Astrocyte of the spinal cord (primary cell): ENCODE measurements at regions not wholly inside any gene's neighbourhood (a gene's known extent, or its start where the extent isn't known, plus 50 kb on each side); places are given as distances from the start of the nearest gene placed in this dataset.

Experiments
- DNase-seq: peaks from one replicate; pipeline ENCODE4 v3.0.0; 2011; ENCODE audit warnings: low read depth, low spot score
- H3K4me3 ChIP-seq: 2 replicates; pipeline ENCODE4 v1.5.1; 2011; ENCODE audit warnings: low read depth, mild to moderate bottlenecking, low read length, moderate library complexity
- in situ Hi-C: cut with HindIII; loops from 2 replicates; pipeline ENCODE4 v1.10.0; 2017; ENCODE audit warnings: low sequenced_read_pairs
- TF ChIP-seq, protein P1 (sequence below): IDR thresholded peaks from 2 replicates; pipeline ENCODE4 v1.5.1; 2012; ENCODE audit warnings: low read depth, mild to moderate bottlenecking, low read length, inconsistent platforms

GRCh38 chr16:59510008-59510424, 775.9 kb upstream of the GOT2 start:
- no peak for DNase-seq
- in situ Hi-C loops = no loop called here

GRCh38 chr16:59500601-59501000, 766.5 kb upstream of the GOT2 start:
- TF ChIP-seq, protein P1, sequence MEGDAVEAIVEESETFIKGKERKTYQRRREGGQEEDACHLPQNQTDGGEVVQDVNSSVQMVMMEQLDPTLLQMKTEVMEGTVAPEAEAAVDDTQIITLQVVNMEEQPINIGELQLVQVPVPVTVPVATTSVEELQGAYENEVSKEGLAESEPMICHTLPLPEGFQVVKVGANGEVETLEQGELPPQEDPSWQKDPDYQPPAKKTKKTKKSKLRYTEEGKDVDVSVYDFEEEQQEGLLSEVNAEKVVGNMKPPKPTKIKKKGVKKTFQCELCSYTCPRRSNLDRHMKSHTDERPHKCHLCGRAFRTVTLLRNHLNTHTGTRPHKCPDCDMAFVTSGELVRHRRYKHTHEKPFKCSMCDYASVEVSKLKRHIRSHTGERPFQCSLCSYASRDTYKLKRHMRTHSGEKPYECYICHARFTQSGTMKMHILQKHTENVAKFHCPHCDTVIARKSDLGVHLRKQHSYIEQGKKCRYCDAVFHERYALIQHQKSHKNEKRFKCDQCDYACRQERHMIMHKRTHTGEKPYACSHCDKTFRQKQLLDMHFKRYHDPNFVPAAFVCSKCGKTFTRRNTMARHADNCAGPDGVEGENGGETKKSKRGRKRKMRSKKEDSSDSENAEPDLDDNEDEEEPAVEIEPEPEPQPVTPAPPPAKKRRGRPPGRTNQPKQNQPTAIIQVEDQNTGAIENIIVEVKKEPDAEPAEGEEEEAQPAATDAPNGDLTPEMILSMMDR = no peak
- no peak overlapping the region for H3K4me3 ChIP-seq
- DNase-seq = no peak
- in situ Hi-C loops = no loop called here

More at GRCh38 chr16:59510008-59510424, 775.9 kb upstream of the GOT2 start:
- no peak overlapping the region for H3K4me3 ChIP-seq
- TF ChIP-seq, protein P1 = no peak

DNA sequence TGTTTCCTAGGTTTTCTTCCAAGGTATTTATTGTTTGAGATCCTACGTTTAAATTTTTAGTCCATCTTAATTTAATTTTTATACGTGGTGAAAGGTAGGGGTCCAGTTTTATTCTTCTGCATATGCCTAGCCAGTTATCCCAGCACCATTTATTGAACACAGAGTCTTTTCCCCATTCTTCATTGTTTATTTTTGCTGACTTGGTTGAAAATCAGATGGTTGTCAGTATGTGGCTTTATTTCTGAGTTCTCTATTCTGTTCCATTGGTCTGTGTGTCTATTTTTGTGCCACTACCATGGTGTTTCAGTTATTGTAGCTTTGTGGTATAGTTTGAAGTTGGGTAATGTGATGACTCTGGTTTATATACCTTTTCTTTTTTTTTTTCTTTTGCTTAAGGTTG, 753.0 kb upstream of the GOT2 start:
- TF ChIP-seq, protein P1 = no peak
- DNase-seq = no peak
- in situ Hi-C loops = no loop called here
- no peak overlapping the region for H3K4me3 ChIP-seq

DNA sequence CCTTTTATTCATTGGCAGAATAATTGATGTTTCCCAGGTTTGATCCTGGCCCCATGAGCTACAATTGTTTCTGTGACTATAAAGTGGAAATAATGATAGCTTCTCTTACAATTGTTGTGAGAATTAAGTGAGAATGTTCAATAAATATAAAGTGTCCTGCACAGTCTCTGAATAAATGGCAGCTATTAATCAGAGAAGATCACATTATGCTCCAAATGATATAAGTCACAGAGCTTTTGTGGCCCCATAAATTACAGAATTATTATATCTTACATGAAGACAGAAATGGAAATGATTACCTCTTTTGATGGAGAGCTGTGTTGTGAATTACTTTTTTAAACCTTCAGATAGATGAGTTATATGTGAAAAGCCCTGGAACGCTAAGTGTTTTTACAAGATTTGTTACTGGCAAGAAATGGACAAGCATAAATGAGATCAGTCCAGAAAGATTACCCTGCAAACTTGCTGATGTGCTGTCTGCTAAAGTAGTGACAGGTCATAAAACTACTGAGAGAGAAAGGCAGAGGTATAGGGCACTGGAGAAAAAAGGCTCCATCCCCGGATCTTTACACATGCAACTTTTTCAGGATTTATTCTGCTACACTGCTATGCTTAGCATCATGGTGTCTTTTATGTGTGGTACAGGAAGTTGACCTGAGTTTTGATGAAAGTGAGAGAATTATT, 750.9 kb upstream of the GOT2 start:
- in situ Hi-C loops = no loop called here
- no peak overlapping the region for H3K4me3 ChIP-seq
- DNase-seq = no peak
- TF ChIP-seq, protein P1 = no peak

GRCh38 chr16:59478838-59479237, 744.7 kb upstream of the GOT2 start:
- no peak for DNase-seq
- no peak overlapping the region for H3K4me3 ChIP-seq
- TF ChIP-seq, protein P1 = no peak
- in situ Hi-C loops = no loop called here

GRCh38 chr16:59470556-59470955, 736.4 kb upstream of the GOT2 start:
- DNase-seq = no peak
- TF ChIP-seq, protein P1 = no peak
- H3K4me3 ChIP-seq = no peak overlapping the region
- in situ Hi-C loops = no loop called here

GRCh38 chr16:59469266-59469665, 735.1 kb upstream of the GOT2 start:
- no peak for DNase-seq
- no peak overlapping the region for H3K4me3 ChIP-seq
- in situ Hi-C loops = no loop called here
- TF ChIP-seq, protein P1 = no peak
